ENCODE measurements at regions not wholly inside any gene's neighbourhood (a gene's known extent, or its start where the extent isn't known, plus 50 kb on each side); places are given as distances from the start of the nearest gene placed in this dataset.

DNA sequence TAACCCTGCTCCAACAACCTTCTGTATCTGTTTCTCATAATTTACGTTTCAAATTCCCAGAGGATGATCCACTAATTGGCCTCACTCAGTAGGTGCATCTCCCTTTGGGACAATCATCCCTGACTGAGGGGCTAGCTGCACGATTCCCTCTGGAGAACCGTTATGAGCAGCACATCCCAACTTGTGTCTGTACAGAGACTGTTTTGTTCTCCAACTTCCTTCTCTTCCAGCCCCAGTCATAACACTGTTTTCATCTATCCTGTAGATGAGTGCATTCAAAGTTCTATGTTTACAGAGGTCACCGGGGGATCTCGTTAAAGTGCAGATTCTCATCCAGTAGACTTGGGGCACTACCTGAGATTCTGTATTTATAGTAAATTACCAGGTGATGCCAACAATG, 187.2 kb downstream of the REEP3 start:
- DNase-seq (ENCODE audit: low read depth) = no peak

GRCh38 chr10:63710703-63711102, 189.5 kb downstream of the REEP3 start:
- DNase-seq (ENCODE audit: low read depth) = no peak

DNA sequence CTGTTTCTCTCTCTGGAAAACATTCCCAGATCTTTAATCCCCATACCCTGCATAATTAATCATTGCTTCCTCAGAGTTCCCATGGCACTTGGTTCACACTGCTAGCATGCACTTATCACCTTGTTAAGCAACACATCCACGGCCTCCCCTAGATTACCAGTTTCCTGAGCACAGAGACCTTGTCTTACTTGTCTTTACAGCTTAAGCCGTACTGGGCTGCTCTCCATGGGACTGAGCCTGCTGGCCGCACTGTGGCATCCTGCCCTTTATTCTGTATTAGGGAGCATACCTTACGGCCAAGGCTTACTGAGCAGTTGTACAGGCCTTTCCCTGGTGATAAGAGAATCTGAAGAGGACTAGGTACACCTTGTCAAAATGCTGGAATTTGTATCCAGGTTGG, 190.2 kb downstream of the REEP3 start:
- no peak for DNase-seq (ENCODE audit: low read depth)

- no peak for DNase-seq (ENCODE audit: low read depth)
Observed at GRCh38 chr10:63711867-63712716, 190.9 kb downstream of the REEP3 start.

DNA sequence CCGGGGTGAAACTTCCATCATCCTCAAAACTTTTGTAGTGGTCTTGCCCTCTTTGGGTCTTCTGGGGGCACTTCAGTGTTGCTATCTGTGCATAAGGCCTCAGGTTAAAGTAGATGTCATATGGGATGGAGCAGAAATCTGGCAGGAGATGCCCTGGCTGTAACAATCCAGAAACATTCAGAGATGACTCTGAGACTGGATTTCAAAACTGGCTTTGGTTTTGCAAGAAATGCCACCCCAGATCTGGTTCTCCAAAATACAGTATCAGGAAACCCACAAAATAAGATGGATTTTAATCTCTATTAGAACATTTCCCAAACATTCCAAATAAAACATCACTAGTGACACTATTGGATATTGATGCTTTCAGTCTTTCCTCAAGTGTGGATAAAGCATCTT, 191.5 kb downstream of the REEP3 start:
- DNase-seq (ENCODE audit: low read depth) = no peak

DNA sequence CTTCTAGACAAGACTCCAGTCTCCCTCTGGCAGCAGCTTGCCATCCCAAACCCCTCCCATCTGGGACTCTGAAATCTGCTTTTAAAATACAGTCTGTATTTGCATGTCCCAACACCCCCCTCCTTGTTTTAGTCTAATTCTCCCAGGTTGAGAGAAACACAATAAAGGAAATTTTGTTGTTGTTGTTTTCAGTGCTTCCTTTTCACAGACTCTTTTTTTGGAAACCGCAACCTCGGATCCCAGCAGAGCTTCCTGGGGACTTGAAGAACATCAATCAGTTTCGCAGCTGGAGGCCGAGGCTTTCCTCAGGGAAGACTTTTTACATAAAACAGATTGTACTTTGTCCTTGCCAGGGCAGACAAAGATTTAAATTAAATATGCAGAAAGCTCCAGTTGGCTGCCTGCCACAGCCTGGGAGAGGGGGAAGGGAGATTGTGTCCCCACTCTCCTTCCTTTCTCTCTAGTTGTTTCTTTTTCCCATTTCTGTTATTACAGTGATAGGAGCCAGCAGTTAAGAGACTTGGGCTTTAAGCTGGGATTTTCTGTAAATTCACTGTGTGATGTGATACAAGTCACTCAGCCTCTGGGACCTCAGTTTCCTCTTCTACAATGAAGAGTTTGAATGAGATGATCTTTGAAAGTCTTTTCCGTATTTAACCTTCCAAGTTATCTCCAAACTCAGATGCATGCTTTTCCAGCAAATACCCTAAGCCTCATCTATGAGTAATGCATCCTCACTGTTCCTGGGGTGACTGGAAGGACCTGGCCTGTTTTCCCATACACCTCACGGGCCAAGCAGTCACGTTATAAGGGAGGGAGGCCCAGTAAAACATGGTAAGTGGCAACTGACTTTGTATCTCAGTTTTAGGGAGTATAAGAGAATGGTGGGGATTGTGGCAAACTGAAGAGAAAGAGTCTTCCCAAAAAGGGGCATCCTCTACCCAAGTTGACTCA, 192.3 kb downstream of the REEP3 start:
- DNase-seq (ENCODE audit: low read depth) = no peak

GRCh38 chr10:63716016-63716580, 194.9 kb downstream of the REEP3 start:
- no peak for DNase-seq (ENCODE audit: low read depth)

GRCh38 chr10:63717027-63717715, 196.0 kb downstream of the REEP3 start:
- no peak for DNase-seq (ENCODE audit: low read depth)

DNA sequence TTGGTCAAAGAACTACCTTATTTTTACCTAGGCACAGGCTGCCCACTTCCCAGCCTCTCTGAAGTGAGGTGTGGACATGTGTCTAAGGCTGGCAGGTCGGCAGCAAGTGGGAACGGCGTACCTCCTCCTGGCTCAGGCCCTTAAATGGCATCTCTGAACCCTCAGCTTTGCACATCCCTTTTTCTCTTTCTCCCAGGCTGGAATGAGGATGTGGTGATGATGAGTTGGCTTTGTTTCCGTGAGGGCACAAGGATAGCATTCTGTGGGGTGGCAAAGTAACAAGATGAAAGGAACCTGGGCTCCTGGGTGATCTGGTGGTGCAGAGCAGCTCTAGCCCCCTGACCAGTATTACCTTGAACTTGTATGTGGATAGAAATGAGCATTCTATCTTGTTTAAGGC, 196.8 kb downstream of the REEP3 start:
- DNase-seq (ENCODE audit: low read depth) = no peak

DNA sequence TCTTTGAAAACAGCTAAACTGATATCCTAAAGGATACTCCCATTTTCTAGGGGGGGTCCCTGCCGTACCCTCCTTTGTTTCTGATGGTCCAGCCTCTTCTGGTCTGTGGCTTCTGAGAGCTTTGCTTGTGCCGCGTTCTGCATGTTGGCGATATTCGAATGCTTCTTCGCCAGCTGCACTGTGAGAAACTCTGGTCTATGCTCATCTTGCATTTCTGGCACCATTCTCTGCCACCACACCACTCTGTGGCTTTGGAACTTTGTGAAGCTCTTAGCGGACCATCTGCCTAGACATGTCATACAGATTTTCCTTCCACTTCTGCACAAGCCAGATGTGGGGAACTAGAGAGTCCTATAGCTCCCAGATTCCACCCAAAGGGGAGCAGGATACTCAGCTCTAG, 197.2 kb downstream of the REEP3 start:
- DNase-seq (ENCODE audit: low read depth) = no peak

GRCh38 chr10:63719226-63719856, 198.1 kb downstream of the REEP3 start:
- DNase-seq (ENCODE audit: low read depth) = no peak

- peak; percentile 15 for DNase-seq (ENCODE audit: low read depth)
Observed at GRCh38 chr10:63720072-63720537, 198.9 kb downstream of the REEP3 start.

GRCh38 chr10:63720676-63721075, 199.5 kb downstream of the REEP3 start:
- no peak for DNase-seq (ENCODE audit: low read depth)

DNA sequence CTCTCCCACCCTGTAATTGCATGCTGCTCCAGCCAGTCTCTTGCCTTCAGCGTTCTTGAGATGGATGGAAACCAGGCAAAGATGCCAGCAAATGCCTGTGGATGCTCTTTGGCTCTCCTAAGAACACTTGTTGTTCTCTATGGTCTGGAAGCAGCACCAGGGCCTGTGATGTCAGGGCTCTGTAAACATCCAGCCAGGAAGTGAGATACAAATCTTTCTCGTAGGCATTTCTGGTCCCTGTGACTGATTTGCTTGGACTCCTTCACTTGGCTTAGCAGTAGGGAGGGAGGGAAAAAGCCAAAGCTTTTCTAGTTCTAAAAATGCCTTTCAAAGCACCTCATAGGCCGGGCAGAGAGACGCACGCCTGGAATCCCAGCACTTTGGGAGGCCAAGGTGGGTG, 201.3 kb downstream of the REEP3 start:
- no peak for DNase-seq (ENCODE audit: low read depth)

DNA sequence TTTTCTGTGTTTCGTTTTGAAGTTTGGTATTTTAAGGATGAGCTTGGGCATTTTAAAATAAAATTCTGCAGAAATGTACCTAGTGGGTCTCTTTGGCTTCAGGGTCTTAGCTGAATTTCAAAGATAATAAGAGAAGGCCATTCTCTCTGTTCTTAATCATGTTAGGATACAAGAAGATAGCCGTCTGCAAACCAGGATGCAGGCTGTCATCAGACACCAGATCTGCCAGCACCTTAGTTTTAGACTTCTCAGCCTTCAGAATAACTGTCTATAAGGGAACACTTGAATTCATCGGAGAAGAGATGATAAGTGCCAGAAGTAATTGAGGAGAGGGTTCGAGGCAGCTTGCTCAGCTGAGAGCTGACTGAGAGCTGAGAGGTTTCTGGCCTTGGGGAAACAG, 202.1 kb downstream of the REEP3 start:
- no peak for DNase-seq (ENCODE audit: low read depth)

DNA sequence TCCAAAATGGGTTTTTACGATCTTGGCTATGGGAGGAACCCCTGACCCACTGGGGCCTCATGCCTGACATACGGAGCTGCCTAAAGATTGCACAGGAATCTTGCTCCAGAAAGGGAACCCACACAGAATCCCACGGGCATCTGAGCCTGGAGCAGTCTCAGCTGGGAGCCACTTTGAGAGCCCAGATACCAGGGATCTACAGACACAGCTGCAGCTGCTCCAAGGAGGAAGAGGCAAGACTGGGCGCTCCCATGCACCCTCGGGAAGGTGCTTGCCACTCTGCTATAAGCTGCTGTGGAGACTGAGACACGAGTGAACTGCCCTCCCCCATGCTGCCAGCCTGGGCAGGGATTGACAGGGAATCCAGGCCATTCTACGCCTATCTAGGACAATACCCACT, 202.5 kb downstream of the REEP3 start:
- DNase-seq (ENCODE audit: low read depth) = no peak

- no peak for DNase-seq (ENCODE audit: low read depth)
Observed at GRCh38 chr10:63724922-63725321, 203.7 kb downstream of the REEP3 start.

DNA sequence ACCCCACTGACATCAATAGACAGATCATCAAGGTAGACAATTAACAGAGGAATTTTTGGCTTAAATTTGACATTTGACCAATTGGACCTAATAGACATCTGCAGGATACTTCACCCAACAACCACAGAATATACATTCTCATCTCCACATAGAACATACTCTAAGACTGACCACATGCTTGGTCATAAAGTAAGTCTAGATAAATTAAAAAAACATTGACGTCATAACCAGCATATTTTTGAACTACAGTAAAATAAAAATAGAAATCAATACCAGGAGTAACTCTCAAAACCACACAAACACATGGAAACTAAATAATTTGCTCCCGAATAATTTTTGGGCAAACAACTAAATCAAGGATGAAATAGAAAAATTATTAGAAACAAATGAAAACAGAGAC, 205.7 kb downstream of the REEP3 start:
- no peak for DNase-seq (ENCODE audit: low read depth)

GRCh38 chr10:63727636-63728035, 206.4 kb downstream of the REEP3 start:
- DNase-seq (ENCODE audit: low read depth) = no peak

GRCh38 chr10:63735305-63735704, 214.1 kb downstream of the REEP3 start:
- no peak for DNase-seq (ENCODE audit: low read depth)

DNA sequence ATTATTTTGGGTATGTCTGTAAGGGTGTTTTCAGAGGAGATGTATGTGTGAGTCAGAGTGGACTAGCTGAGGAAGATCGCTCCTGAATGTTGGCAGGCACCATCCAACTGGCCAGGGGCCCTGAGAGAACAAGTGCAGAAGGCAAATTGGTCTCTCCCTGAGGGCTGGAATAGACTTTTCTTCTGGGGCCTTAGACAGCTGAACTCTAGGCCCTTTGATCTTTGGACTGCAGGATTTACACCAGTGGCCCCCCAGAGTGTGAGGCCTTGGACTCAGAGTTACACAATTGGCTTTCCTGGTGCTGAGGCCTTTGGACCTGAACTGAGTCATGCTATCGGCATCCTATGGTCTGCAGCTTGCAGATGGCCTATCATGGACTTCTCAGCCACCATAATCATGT, 217.2 kb downstream of the REEP3 start:
- no peak for DNase-seq (ENCODE audit: low read depth)
